H7 (cell line): ENCODE measurements at regions not wholly inside any gene's neighbourhood (a gene's known extent, or its start where the extent isn't known, plus 50 kb on each side); places are given as distances from the start of the nearest gene placed in this dataset.
A peak's percentile ranks its signal among the peaks of the same experiment; 100 is the strongest.
"Not testable (repeated sequence)": the region's sequence is repeated elsewhere in the genome, so short reads cannot be mapped to it uniquely, and the experiment has no call there.

Experiments
- DNase-seq: peaks from one replicate; pipeline ENCODE4 v3.0.0; 2012
- H3K27me3 ChIP-seq: 2 replicates; pipeline ENCODE4 v1.6.0; 2011; ENCODE audit warnings: mild to moderate bottlenecking, low read length; ENCODE audit not compliant: control insufficient read depth, insufficient read depth
- H3K36me3 ChIP-seq: replicated peaks from 2 replicates; pipeline ENCODE4 v1.5.1; 2011; ENCODE audit warnings: low read length; ENCODE audit not compliant: control insufficient read depth, insufficient read depth
- H3K4me3 ChIP-seq: 2 replicates; pipeline ENCODE4 v1.5.1; 2011; ENCODE audit warnings: low read depth, mild to moderate bottlenecking, control low read depth, low read length, moderate library complexity; ENCODE audit not compliant: insufficient read depth

GRCh38 chr10:95137990-95138625 is 55.9 kb upstream of the ACSM6 start:
- not testable (repeated sequence) for H3K27me3 ChIP-seq, H3K4me3 ChIP-seq, DNase-seq, H3K36me3 ChIP-seq

- DNase-seq, result no peak
- H3K36me3 ChIP-seq, result peaks cover 2% of the 10 kb centered on the region
- H3K4me3 ChIP-seq, result no peak overlapping the region
- H3K27me3 ChIP-seq, result no peaks in the 10 kb centered on the region
Observed at GRCh38 chr10:95134490-95134889, 59.5 kb upstream of the ACSM6 start.

GRCh38 chr10:95133997-95134396 is 60.0 kb upstream of the ACSM6 start:
- peaks cover 2% of the 10 kb centered on the region for H3K36me3 ChIP-seq
- no peak overlapping the region for H3K4me3 ChIP-seq
- no peaks in the 10 kb centered on the region for H3K27me3 ChIP-seq
- DNase-seq, result no peak

GRCh38 chr10:95133016-95133752 is 60.9 kb upstream of the ACSM6 start:
- H3K36me3 ChIP-seq, result peaks cover 2% of the 10 kb centered on the region
- peak; percentile 42 for DNase-seq
- no peaks in the 10 kb centered on the region for H3K27me3 ChIP-seq
- H3K4me3 ChIP-seq, result no peak overlapping the region

- not testable (repeated sequence) for H3K4me3 ChIP-seq, H3K36me3 ChIP-seq, H3K27me3 ChIP-seq, DNase-seq
Observed at GRCh38 chr10:95130429-95130828, 61.1 kb upstream of the CYP2C8 start.

- H3K4me3 ChIP-seq, result no peak overlapping the region
- DNase-seq, result no peak
- no peaks in the 10 kb centered on the region for H3K27me3 ChIP-seq
- H3K36me3 ChIP-seq, result no peaks in the 10 kb centered on the region
Observed at GRCh38 chr10:95125582-95125981, 56.3 kb upstream of the CYP2C8 start.

GRCh38 chr10:95122736-95123135 is 53.4 kb upstream of the CYP2C8 start:
- Histone ChIP-seq H3K4me3 (no peak overlapping the region), H3K36me3 (no peaks in the 10 kb centered on the region), H3K27me3 (no peaks in the 10 kb centered on the region)
- DNase-seq, result no peak

- H3K27me3 ChIP-seq, result no peaks in the 10 kb centered on the region
- H3K36me3 ChIP-seq, result no peaks in the 10 kb centered on the region
- no peak overlapping the region for H3K4me3 ChIP-seq
- DNase-seq, result no peak
Observed at GRCh38 chr10:95121904-95122303, 52.6 kb upstream of the CYP2C8 start.
